Tibial nerve (tissue), 4 donors: ENCODE measurements at regions not wholly inside any gene's neighbourhood (a gene's known extent, or its start where the extent isn't known, plus 50 kb on each side); places are given as distances from the start of the nearest gene placed in this dataset.

Experiments
- DNase-seq, 2 donors: peaks; one replicate each; pipeline ENCODE4 v3.0.0-alpha.2; 2019; ENCODE audit warnings: low spot score in 2 of 2
- H3K27ac ChIP-seq, 4 donors: fragments of 200-600 bp; sonication (generic) in 3 of 4; one replicate each; pipeline ENCODE4 v1.5.1; 2017 to 2019; ENCODE audit warnings: mild to moderate bottlenecking in 1 of 4
- H3K27me3 ChIP-seq, 2 donors: fragments of 200-600 bp; sonication (generic) in 1 of 2; one replicate each; pipeline versions ENCODE4 v1.5.1 to v1.6.0; 2017 to 2019
- H3K36me3 ChIP-seq, 3 donors: fragments of 200-600 bp; sonication (generic); one replicate each; pipeline ENCODE4 v1.5.1; 2018 to 2019
- H3K4me1 ChIP-seq, 4 donors: fragments of 200-600 bp; sonication (generic) in 3 of 4; one replicate each; pipeline ENCODE4 v1.5.1; 2017 to 2019
- H3K4me3 ChIP-seq, 4 donors: fragments of 200-600 bp; sonication (generic) in 3 of 4; one replicate each; pipeline ENCODE4 v1.5.1; 2017 to 2019; ENCODE audit warnings: mild to moderate bottlenecking in 1 of 4, moderate library complexity in 1 of 4
- H3K9me3 ChIP-seq, 4 donors: fragments of 200-600 bp; sonication (generic) in 3 of 4; one replicate each; pipeline ENCODE4 v1.5.1; 2017 to 2019
- CTCF ChIP-seq, 5 experiments: fragments of 200-600 bp in 3 of 5; fragments of 450-650 bp in 2 of 5; sonication (generic) in 3 of 5; IDR thresholded peaks; one replicate each; pipeline ENCODE4 v1.5.1; 2016 to 2019; ENCODE audit warnings: antibody characterized with exemption in 5 of 5, mild to moderate bottlenecking in 3 of 5, moderate library complexity in 2 of 5
- EP300 ChIP-seq, 2 donors: sonication (generic); formaldehyde crosslinking; IDR thresholded peaks; one replicate each; pipeline ENCODE4 v1.6.1; 2017; ENCODE audit warnings: antibody characterized with exemption in 2 of 2, mild to moderate bottlenecking in 1 of 2
- POLR2A ChIP-seq, 2 donors: fragments of 450-650 bp; IDR thresholded peaks; one replicate each; pipeline ENCODE4 v1.6.1; 2017; ENCODE audit warnings: antibody characterized with exemption in 2 of 2, mild to moderate bottlenecking in 2 of 2, moderate library complexity in 2 of 2
- WGBS, 2 donors: methylation state at CpG; one replicate each; pipeline ENCODE4 v1.1.5; 2018; 5-methylcytosine and 5-hydroxymethylcytosine counted together

- no peak for DNase-seq
- Histone ChIP-seq H3K36me3 (no peaks in the 10 kb centered on the region), H3K4me3 (no peak overlapping the region), H3K9me3 (no peaks in the 10 kb centered on the region), H3K4me1 (no peaks in the 10 kb centered on the region), H3K27me3 (peaks cover 0 to 39% of the 10 kb centered on the region in 2 donors), H3K27ac (no peak overlapping the region)
- no peak for TF ChIP-seq POLR2A (IDR thresholded peaks at IDR 0.05)
- no peak for TF ChIP-seq EP300 (IDR thresholded peaks at IDR 0.05)
- TF ChIP-seq CTCF (IDR thresholded peaks at IDR 0.05) = no peak
- WGBS, 2 donors = 75 to 84% methylated on average over 11 to 15 of the region's 17 CpGs
Measured at GRCh38 chr11:119873761-119874421, 144.9 kb upstream of the NECTIN1 start.

- DNase-seq = no peak
- Histone ChIP-seq H3K9me3 (no peaks in the 10 kb centered on the region), H3K27me3 (peaks cover 0 to 42% of the 10 kb centered on the region in 2 donors), H3K4me1 (no peaks in the 10 kb centered on the region), H3K27ac (no peak overlapping the region), H3K36me3 (no peaks in the 10 kb centered on the region), H3K4me3 (no peak overlapping the region)
- TF ChIP-seq POLR2A (IDR thresholded peaks at IDR 0.05) (no peak), EP300 (IDR thresholded peaks at IDR 0.05) (no peak)
- 39 to 49% methylated on average over 11 of the region's 11 CpGs for WGBS, 2 donors
Measured at GRCh38 chr11:119872611-119873310, 143.8 kb upstream of the NECTIN1 start.

DNA sequence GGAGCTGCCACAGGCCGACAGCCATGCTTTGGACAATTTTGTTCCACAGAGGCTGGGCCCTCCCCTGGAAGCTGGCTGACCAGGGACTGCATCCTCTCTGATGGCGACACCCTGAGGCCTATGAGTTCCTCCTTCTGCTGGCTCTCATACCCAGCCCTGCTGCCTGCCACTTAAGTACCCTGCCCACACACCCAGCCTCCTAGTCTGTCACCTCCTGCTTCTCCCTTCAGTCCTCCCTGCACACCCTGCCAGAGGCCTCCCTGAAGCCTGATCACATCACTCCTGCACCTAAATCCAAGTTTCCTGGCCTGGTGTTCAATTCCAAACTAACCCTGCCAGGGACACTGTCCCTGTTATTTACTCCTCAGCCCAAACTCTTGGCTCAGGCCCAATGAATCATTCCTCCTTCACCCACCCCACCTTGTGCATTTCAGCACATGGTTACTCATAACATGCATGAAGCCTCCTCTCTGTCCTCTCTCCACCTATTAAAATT lies 136.7 kb upstream of the NECTIN1 start:
- Histone ChIP-seq H3K27ac (no peak overlapping the region), H3K4me1 (no peaks in the 10 kb centered on the region), H3K9me3 (no peaks in the 10 kb centered on the region), H3K36me3 (no peaks in the 10 kb centered on the region), H3K27me3 (peaks cover 0 to 34% of the 10 kb centered on the region in 2 donors), H3K4me3 (no peak overlapping the region)
- 85 to 86% methylated on average over 2 of the region's 2 CpGs for WGBS, 2 donors
- DNase-seq = no peak
- TF ChIP-seq EP300 (IDR thresholded peaks at IDR 0.05) (no peak), POLR2A (IDR thresholded peaks at IDR 0.05) (no peak)

DNA sequence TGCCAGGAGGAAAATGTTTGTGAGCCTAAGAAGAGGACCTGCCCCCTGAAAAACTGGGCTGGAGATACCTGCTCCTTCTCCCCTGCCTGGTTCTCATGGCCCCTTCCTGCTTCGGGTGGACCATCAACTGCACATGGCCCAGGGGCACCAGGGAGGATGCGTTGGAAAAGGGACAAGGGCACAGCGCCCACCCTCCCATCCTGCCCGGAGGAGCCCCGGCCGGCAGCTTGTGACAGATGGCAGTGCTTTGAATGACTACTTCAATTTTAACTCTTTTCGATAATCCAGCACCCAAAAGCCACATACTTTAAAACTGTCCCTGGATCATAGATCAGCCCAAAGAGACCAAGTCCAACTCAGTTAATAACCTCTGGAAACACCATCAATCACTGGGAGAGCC lies 135.8 kb upstream of the NECTIN1 start:
- H3K27ac ChIP-seq = no peak overlapping the region
- peaks cover 0 to 30% of the 10 kb centered on the region in 2 donors for H3K27me3 ChIP-seq
- H3K4me1 ChIP-seq = no peaks in the 10 kb centered on the region
- WGBS, 2 donors = 73 to 82% methylated on average over 7 of the region's 7 CpGs
- no peaks in the 10 kb centered on the region for H3K36me3 ChIP-seq
- no peak for DNase-seq
- no peak overlapping the region for H3K4me3 ChIP-seq
- no peaks in the 10 kb centered on the region for H3K9me3 ChIP-seq
- TF ChIP-seq POLR2A (IDR thresholded peaks at IDR 0.05) = no peak

GRCh38 chr11:119863851-119864601 lies 135.0 kb upstream of the NECTIN1 start:
- Histone ChIP-seq H3K27ac (no peak overlapping the region), H3K4me3 (no peak overlapping the region), H3K9me3 (no peaks in the 10 kb centered on the region), H3K36me3 (no peaks in the 10 kb centered on the region), H3K4me1 (no peaks in the 10 kb centered on the region), H3K27me3 (peaks cover 0 to 31% of the 10 kb centered on the region in 2 donors)
- 44 to 49% methylated on average over 17 of the region's 17 CpGs for WGBS, 2 donors
- DNase-seq = no peak
- TF ChIP-seq POLR2A (IDR thresholded peaks at IDR 0.05) (no peak), CTCF (IDR thresholded peaks at IDR 0.05) (no peak), EP300 (IDR thresholded peaks at IDR 0.05) (no peak)

- no peaks in the 10 kb centered on the region for H3K4me1 ChIP-seq
- no peak overlapping the region for H3K27ac ChIP-seq
- no peaks in the 10 kb centered on the region for H3K9me3 ChIP-seq
- H3K36me3 ChIP-seq = no peaks in the 10 kb centered on the region
- TF ChIP-seq EP300 (IDR thresholded peaks at IDR 0.05) = no peak
- no peak for TF ChIP-seq CTCF (IDR thresholded peaks at IDR 0.05)
- TF ChIP-seq POLR2A (IDR thresholded peaks at IDR 0.05) = no peak
- H3K27me3 ChIP-seq = peaks cover 0 to 39% of the 10 kb centered on the region in 2 donors
- no peak overlapping the region for H3K4me3 ChIP-seq
- WGBS, 2 donors = 68 to 84% methylated on average over 8 of the region's 8 CpGs
- DNase-seq = no peak
Measured at GRCh38 chr11:119863236-119863635, 134.2 kb upstream of the NECTIN1 start.
